ENCODE measurements at regions not wholly inside any gene's neighbourhood (a gene's known extent, or its start where the extent isn't known, plus 50 kb on each side); places are given as distances from the start of the nearest gene placed in this dataset.

DNA sequence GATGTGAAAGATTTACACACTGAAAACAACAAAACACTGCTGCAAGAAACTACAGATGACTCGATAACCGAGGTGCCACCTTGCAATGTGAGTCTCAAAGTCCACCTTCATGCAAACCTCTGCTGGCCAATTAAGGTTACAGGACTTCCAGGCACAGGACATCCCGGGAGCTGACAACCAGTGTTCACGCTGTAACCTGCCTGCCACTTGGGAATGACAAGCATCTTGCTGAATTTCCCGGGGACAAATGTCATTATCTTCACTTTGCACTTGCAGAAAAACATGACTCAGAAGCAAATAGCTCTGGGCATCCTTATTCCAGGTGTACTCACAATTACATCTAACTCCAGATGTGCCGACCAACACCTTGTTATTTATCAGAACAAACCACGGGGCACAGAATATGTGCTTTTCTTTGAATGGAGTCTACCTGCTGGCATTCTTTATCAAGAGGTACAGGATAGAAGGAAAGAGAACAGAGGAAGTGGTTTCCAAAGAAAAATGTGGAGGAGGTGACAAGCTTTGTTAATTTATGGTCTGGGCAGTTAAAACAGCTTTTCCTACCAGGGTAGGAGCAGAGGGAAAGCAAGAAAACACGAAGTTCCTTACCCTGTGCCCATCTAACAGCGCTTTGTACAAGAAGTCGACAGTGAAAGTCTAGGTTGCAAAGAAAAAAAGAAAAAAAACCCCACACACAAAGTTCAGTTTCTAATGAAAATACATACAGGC is 72.3 kb downstream of the SHANK2 start:
- in situ Hi-C loops (cut with HindIII; ENCODE audit: low sequenced_read_pairs), result no loop called here
- TF ChIP-seq, protein P1, sequence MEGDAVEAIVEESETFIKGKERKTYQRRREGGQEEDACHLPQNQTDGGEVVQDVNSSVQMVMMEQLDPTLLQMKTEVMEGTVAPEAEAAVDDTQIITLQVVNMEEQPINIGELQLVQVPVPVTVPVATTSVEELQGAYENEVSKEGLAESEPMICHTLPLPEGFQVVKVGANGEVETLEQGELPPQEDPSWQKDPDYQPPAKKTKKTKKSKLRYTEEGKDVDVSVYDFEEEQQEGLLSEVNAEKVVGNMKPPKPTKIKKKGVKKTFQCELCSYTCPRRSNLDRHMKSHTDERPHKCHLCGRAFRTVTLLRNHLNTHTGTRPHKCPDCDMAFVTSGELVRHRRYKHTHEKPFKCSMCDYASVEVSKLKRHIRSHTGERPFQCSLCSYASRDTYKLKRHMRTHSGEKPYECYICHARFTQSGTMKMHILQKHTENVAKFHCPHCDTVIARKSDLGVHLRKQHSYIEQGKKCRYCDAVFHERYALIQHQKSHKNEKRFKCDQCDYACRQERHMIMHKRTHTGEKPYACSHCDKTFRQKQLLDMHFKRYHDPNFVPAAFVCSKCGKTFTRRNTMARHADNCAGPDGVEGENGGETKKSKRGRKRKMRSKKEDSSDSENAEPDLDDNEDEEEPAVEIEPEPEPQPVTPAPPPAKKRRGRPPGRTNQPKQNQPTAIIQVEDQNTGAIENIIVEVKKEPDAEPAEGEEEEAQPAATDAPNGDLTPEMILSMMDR (IDR thresholded peaks at IDR 0.05; ENCODE audit: low read depth, low read length, missing control alignments), result no peak
- no peak for DNase-seq (ENCODE audit: low read depth)
- H3K4me3 ChIP-seq (ENCODE audit: low read depth, low read length), result no peak overlapping the region

DNA sequence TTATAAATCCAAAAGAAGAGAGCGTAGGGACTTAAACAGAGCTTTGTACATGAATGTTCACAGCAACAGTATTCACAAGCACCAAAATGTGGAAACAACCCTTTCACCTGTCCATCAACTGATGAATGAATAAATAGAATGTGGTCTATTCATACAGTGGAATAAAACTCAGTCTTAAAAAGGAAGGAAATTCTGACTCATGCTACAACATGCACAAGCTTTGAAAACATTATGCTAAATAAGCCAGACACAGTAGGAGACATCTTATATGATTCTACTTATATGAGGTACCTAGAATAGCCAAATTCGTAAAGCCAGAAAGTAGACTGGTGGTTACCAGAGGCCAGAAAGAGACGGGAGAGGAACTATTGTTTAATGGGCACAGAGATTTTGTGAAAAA is 74.3 kb downstream of the SHANK2 start:
- TF ChIP-seq, protein P1 (IDR thresholded peaks at IDR 0.05; ENCODE audit: low read depth, low read length, missing control alignments), result no peak
- in situ Hi-C loops (cut with HindIII; ENCODE audit: low sequenced_read_pairs), result no loop called here
- no peak overlapping the region for H3K4me3 ChIP-seq (ENCODE audit: low read depth, low read length)
- DNase-seq (ENCODE audit: low read depth), result peak; percentile 1

DNA sequence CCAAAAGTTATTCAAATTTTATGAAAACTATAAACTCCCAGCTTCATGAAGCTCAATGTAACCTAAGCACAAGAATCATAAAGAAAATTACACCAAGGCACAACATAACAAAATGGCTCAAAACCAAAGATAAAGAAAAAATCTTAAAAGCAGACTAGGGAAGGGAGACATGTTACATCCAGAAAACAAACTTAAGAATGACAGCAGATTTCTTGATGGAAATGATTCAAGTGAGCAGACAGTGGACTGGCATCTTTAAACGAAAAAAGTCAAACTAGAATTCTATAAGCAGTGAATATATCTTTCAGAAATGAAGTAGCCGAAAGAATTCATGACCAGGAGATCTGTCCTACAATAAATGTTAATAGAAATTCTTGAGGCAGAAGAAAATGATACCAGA is 75.6 kb downstream of the SHANK2 start:
- no peak for DNase-seq (ENCODE audit: low read depth)
- no peak overlapping the region for H3K4me3 ChIP-seq (ENCODE audit: low read depth, low read length)
- in situ Hi-C loops (cut with HindIII; ENCODE audit: low sequenced_read_pairs), result no loop called here
- TF ChIP-seq, protein P1 (IDR thresholded peaks at IDR 0.05; ENCODE audit: low read depth, low read length, missing control alignments), result no peak

DNA sequence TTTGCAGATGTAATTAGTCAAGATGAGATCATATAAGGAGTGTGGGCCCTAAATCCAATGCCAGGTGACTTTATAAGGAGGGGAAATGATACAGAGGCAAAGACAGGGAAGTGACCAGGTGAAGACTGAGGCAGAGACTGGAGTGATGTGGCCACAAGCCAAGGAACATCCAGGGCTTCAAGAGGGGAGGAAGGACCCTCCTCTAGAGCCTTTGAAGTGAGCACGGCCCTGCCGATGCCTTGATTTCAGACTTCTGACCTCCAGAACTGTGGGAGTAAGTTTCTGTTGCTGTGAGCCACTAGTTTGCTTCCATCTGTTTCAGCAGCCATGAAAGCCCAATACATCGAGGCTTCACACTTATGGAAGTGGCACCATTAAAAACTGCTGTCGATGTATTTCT is 78.7 kb downstream of the SHANK2 start:
- H3K4me3 ChIP-seq (ENCODE audit: low read depth, low read length), result no peak overlapping the region
- DNase-seq (ENCODE audit: low read depth), result no peak
- TF ChIP-seq, protein P1 (IDR thresholded peaks at IDR 0.05; ENCODE audit: low read depth, low read length, missing control alignments), result no peak
- in situ Hi-C loops (cut with HindIII; ENCODE audit: low sequenced_read_pairs), result no loop called here

DNA sequence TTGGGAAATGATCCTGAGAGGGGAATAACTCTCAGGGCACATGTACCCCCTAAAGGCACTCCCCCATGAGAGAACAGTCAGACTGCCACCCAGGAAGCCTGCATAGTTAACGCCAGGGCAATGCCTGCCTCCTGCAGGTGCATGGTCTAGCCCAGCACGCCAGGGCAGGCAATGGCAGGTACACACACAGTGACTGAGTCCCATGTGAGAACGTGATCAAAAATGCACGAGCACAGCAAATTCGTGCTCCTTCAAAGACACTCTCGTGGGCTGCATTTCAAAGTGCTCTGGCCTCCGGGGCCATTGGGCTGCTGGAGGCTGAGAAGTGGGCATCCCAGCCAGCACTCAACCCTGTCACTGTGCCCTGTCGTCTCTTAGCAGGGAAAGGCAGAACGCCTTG is 79.7 kb downstream of the SHANK2 start:
- H3K4me3 ChIP-seq (ENCODE audit: low read depth, low read length), result no peak overlapping the region
- in situ Hi-C loops (cut with HindIII; ENCODE audit: low sequenced_read_pairs), result no loop called here
- no peak for DNase-seq (ENCODE audit: low read depth)
- TF ChIP-seq, protein P1 (IDR thresholded peaks at IDR 0.05; ENCODE audit: low read depth, low read length, missing control alignments), result no peak

DNA sequence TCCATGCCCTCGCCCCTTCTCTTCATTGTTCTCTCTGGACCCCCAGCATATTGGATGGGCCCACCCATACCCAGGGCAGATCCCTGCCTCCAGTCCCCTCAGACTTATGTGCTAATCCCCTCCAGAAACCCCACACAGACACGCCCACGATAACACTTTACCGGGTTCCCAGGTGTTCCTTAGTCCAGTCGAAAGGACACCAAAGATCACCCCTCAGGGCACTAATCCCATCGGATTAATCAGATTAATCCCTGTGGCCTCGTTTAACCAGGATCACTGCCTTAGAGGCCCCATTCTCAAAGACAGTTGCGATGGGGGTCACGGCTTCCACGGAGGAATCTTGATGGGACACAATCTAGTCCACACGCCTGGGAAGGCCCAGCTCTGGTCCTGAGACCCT is 80.8 kb downstream of the SHANK2 start:
- in situ Hi-C loops (cut with HindIII; ENCODE audit: low sequenced_read_pairs), result no loop called here
- DNase-seq (ENCODE audit: low read depth), result no peak
- no peak overlapping the region for H3K4me3 ChIP-seq (ENCODE audit: low read depth, low read length)
- TF ChIP-seq, protein P1 (IDR thresholded peaks at IDR 0.05; ENCODE audit: low read depth, low read length, missing control alignments), result no peak
